CD4-positive, alpha-beta T cell (primary cell): ENCODE measurements at regions not wholly inside any gene's neighbourhood (a gene's known extent, or its start where the extent isn't known, plus 50 kb on each side); places are given as distances from the start of the nearest gene placed in this dataset.

Source experiments
- ATAC-seq: fragments of 200-7000 bp; cut with Tn5 transposase; one replicate; pipeline ENCODE4 v1.10.0; 2022; ENCODE audit warnings: mild to moderate bottlenecking; ENCODE audit not compliant: poor library complexity
- CTCF ChIA-PET: fragments of 350-600 bp; sonication (Branson Sonifier 250); formaldehyde crosslinking; loops from one replicate; lab custom pipeline; 2021; ENCODE audit warnings: antibody characterized with exemption, inconsistent platforms; lab: Charles Lee
- POLR2A ChIA-PET: fragments of 350-600 bp; sonication (Branson Sonifier 250); formaldehyde crosslinking; loops from one replicate; lab custom pipeline; 2021; ENCODE audit warnings: antibody characterized with exemption, inconsistent platforms; lab: Charles Lee
- DNase-seq, 14 experiments: peaks; one replicate each; pipeline ENCODE4 v3.0.0-alpha.2; 2013 to 2020; ENCODE audit warnings: mixed read lengths in 2 of 14
- H3K27ac ChIP-seq, 2 donors: one replicate each; pipeline versions ENCODE4 v1.5.1 to v1.7.0; 2013; ENCODE audit warnings: low read length in 2 of 2, low read depth in 1 of 2, mild to moderate bottlenecking in 1 of 2
- H3K27me3 ChIP-seq, 2 experiments: 1 replicate in 1 of 2; 2 replicates in 1 of 2; pipeline versions ENCODE4 v1.6.1 to v1.7.0; 2013; ENCODE audit warnings: low read length in 2 of 2, control low read depth in 1 of 2, mild to moderate bottlenecking in 1 of 2, moderate library complexity in 1 of 2; ENCODE audit not compliant: insufficient read depth in 2 of 2, control insufficient read depth in 1 of 2
- H3K36me3 ChIP-seq: one replicate; pipeline ENCODE4 v1.6.1; 2013; ENCODE audit warnings: low read length, control low read depth; ENCODE audit not compliant: insufficient read depth
- H3K4me1 ChIP-seq: one replicate; pipeline ENCODE4 v1.6.1; 2013; ENCODE audit warnings: low read length, control low read depth; ENCODE audit not compliant: insufficient read depth
- H3K4me3 ChIP-seq: one replicate; pipeline ENCODE4 v1.5.1; 2013; ENCODE audit warnings: mild to moderate bottlenecking, low read length, moderate library complexity
- H3K9me3 ChIP-seq, 2 experiments: 1 replicate in 1 of 2; 2 replicates in 1 of 2; pipeline versions ENCODE4 v1.6.1 to v1.7.0; 2013; ENCODE audit warnings: low read length in 2 of 2, mild to moderate bottlenecking in 2 of 2, control low read depth in 1 of 2, moderate library complexity in 1 of 2; ENCODE audit not compliant: control insufficient read depth in 1 of 2, insufficient read depth in 1 of 2
- H3K27ac Mint-ChIP-seq: one replicate; pipeline ENCODE4 v1.8.0; 2020; ENCODE audit warnings: mixed read lengths
- H3K27me3 Mint-ChIP-seq: one replicate; pipeline ENCODE4 v1.8.0; 2021; ENCODE audit warnings: mixed read lengths
- H3K36me3 Mint-ChIP-seq: one replicate; pipeline ENCODE4 v1.8.0; 2021; ENCODE audit warnings: low read depth, mixed read lengths
- H3K4me1 Mint-ChIP-seq: one replicate; pipeline ENCODE4 v1.8.0; 2021; ENCODE audit warnings: low read depth, mixed read lengths
- H3K4me3 Mint-ChIP-seq: one replicate; pipeline ENCODE4 v1.8.0; 2020; ENCODE audit warnings: mild to moderate bottlenecking, mixed read lengths
- H3K9me3 Mint-ChIP-seq: one replicate; pipeline ENCODE4 v1.8.0; 2020; ENCODE audit warnings: mixed read lengths
- CTCF ChIP-seq: fragments of 200-600 bp; IDR thresholded peaks from one replicate; pipeline ENCODE4 v1.8.0; 2022; ENCODE audit warnings: antibody characterized with exemption, mild to moderate bottlenecking
- intact Hi-C, 2 experiments: fragments of 100-400 bp; cut with DNase I in 1 of 2; cut with micrococcal nuclease in 1 of 2; formaldehyde crosslinking; loops; one replicate each; pipeline versions ENCODE4 v1.15.1 to v1.9.0; 2023 to 2025; cut with DNase I, micrococcal nuclease

- Mint-ChIP-seq H3K27ac (no peak overlapping the region), H3K4me3 (no peak overlapping the region), H3K9me3 (no peaks in the 10 kb centered on the region), H3K4me1 (no peaks in the 10 kb centered on the region), H3K27me3 (no peaks in the 10 kb centered on the region), H3K36me3 (no peaks in the 10 kb centered on the region)
- Histone ChIP-seq H3K36me3 (no peaks in the 10 kb centered on the region), H3K27me3 (no peaks in the 10 kb centered on the region), H3K27ac (no peak overlapping the region), H3K9me3 (peaks cover 0 to 4% of the 10 kb centered on the region in 2 experiments), H3K4me3 (no peak overlapping the region), H3K4me1 (no peaks in the 10 kb centered on the region)
- intact Hi-C loops: no loop called here
- no peak for ATAC-seq
- TF ChIP-seq CTCF: no peak
- CTCF ChIA-PET: no interaction called here
- DNase-seq: no peak
- POLR2A ChIA-PET: interaction anchor here (1.2 kb wide), 1 partner anchor 11 kb away, joined by 3 read pairs; no protein-coding TSS in a partner anchor
Observed at GRCh38 chr13:48175185-48175584, 57.8 kb upstream of the ITM2B start.

- no peak for TF ChIP-seq CTCF
- Histone ChIP-seq H3K27ac (no peak overlapping the region), H3K4me1 (no peaks in the 10 kb centered on the region), H3K27me3 (no peaks in the 10 kb centered on the region), H3K36me3 (no peaks in the 10 kb centered on the region), H3K9me3 (no peaks in the 10 kb centered on the region), H3K4me3 (no peak overlapping the region)
- ChIA-PET POLR2A (interaction anchor here (0.5 to 1.3 kb wide), 5 partner anchors 11 to 62 kb away, joined by 3 to 6 read pairs (median 3); no protein-coding TSS in a partner anchor), CTCF (interaction anchor here (0.9 to 1.3 kb wide), 2 partner anchors 53 to 72 kb away, joined by 3 read pairs; no protein-coding TSS in a partner anchor)
- Mint-ChIP-seq H3K9me3 (no peaks in the 10 kb centered on the region), H3K36me3 (no peaks in the 10 kb centered on the region), H3K4me3 (no peak overlapping the region), H3K27ac (no peak overlapping the region), H3K27me3 (no peaks in the 10 kb centered on the region), H3K4me1 (peaks cover 7% of the 10 kb centered on the region)
- intact Hi-C loops: no loop called here
- ATAC-seq (no peak), DNase-seq (no peak)
Observed at GRCh38 chr13:48167866-48168265, 65.1 kb upstream of the ITM2B start.

GRCh38 chr13:48165727-48166126 is 67.3 kb upstream of the ITM2B start:
- no peaks in the 10 kb centered on the region for H3K27me3 Mint-ChIP-seq
- no peak overlapping the region for H3K4me3 Mint-ChIP-seq
- no peak for ATAC-seq

More at GRCh38 chr13:48165727-48166126, 67.3 kb upstream of the ITM2B start:
- no peak overlapping the region for H3K27ac ChIP-seq
- H3K4me1 ChIP-seq: no peaks in the 10 kb centered on the region
- H3K36me3 ChIP-seq: no peaks in the 10 kb centered on the region
- ChIA-PET POLR2A (no interaction called here), CTCF (no interaction called here)
- DNase-seq: no peak
- H3K27me3 ChIP-seq: no peaks in the 10 kb centered on the region
- TF ChIP-seq CTCF: no peak
- no peaks in the 10 kb centered on the region for H3K9me3 ChIP-seq
- H3K4me3 ChIP-seq: no peak overlapping the region
- intact Hi-C loops: no loop called here
- Mint-ChIP-seq H3K36me3 (no peaks in the 10 kb centered on the region), H3K4me1 (peaks cover 15% of the 10 kb centered on the region), H3K27ac (no peak overlapping the region), H3K9me3 (no peaks in the 10 kb centered on the region)
